SKM-1 treated with dmso at 0.1 percent for 144 hours (cell line): ENCODE measurements at regions not wholly inside any gene's neighbourhood (a gene's known extent, or its start where the extent isn't known, plus 50 kb on each side); places are given as distances from the start of the nearest gene placed in this dataset.
"Not testable (repeated sequence)": the region's sequence is repeated elsewhere in the genome, so short reads cannot be mapped to it uniquely, and the experiment has no call there.

Experiments used
- DNase-seq: peaks from one replicate; lab custom pipeline; 2025; ENCODE audit not compliant: unreplicated experiment; lab: John Stamatoyannopoulos, UW

GRCh38 chr3:110575702-110576101 is 495.9 kb upstream of the NECTIN3 start:
- DNase-seq = no peak

DNA sequence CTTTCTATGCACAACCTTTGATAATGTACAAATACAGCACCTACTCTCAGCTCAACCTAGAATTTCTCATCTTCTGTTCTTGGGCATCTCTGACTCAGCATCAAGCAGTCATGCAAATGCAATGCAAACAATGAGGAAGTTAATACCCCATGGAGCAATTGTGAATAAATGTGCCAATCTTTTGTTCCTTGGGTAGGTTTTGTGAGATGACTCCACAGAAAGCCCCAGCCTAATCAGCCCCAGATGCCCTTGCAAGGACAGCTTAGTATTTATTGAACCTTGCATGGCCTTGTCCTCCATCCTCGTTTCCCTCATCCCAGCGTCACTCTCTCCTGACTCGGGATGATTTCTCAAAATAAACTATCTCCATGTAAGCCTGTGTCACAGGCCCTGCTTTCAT is 494.7 kb upstream of the NECTIN3 start:
- DNase-seq = no peak

DNA sequence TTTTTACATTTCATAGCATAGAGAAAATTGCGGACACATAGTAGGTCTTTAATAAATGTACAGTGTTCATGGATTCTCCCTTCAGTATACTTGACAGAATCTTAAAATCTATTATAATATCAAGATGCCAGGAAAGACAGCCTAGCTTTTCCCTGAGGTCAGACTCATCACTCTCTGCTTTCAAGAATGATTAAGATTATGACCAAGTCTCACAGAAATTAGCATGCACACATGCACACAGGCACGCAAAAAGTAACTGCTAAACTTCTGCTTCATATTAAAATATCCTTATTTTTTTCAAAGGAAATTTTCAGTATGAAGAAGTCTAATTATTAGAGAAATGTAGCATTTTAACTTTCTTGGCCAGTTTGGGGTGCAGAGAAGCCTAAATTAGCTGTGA is 493.8 kb upstream of the NECTIN3 start:
- no peak for DNase-seq

DNA sequence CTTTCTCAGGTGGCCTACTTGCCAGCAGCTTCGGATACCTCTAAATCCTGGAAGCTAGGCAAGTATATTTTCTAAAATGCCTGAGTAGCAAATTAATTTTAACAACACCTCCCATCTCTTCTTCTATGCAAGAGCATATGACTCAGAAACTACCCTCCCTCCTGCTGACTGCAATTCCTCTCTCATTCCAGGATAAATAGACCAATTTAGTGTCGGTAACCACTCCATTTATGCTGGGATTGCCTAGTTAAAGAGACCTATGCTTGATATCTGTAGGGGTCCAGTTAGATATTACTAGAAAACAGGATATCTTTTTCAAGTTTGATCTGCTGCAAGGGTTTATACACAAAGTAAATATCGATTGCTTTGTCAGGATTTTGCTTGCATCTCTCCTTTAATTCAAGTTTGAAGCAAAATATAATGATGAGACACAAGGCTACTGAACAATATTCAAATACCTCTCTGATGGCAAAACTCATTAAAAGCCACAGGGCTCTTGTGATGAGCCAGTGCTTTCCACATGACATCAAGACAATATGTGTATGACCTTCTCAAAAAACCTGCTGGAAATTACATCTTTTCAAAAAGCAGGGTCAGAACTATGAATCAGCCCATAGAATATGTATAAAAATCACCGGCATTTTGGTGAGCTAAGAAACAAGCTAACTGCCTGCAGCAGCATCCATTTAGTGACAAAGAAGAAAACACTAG is 491.6 kb upstream of the NECTIN3 start:
- DNase-seq = no peak

- no peak for DNase-seq
These were observed 488.2 kb upstream of the NECTIN3 start for GRCh38 chr3:110583373-110583935.

DNA sequence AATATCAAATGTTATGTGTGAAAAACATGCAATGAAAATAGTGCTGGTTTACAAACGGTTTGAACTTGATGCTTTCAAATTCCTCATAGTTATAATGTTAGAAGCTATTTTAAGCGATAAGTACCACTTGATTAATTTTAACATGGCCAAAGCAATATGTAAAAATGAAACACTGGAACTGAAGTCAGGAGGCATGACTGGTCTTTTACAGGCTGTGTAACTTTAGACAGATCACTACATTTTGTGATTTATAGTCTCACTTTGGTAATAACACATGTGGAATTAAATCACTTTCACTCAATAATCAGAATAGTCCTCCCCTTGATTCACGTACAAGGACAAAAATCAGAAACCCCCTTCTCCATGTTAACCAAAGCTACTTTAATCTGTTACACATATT is 482.7 kb upstream of the NECTIN3 start:
- no peak for DNase-seq

GRCh38 chr3:110589341-110589740 is 482.3 kb upstream of the NECTIN3 start:
- no peak for DNase-seq

DNA sequence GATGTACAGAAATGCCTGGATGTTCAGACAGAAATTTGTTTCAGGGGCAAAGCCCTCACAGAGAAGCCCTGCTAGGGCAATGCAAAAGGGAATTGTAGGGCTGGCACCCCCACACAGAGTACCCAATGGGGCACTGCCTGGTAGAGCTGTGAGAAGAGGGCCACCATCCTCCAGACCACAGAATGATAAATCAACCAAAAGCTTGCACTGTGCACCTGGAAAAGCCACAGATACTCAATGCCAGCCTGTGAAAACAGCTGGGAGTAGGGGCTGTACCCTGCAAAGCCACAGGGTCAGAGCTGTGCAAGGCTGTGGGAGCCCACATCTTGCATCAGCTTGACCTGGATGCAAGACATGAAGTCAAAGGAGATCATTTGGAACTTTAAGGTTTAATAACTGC is 477.9 kb upstream of the NECTIN3 start:
- DNase-seq = no peak

- DNase-seq = no peak
These were observed 472.6 kb upstream of the NECTIN3 start for GRCh38 chr3:110598847-110599490.

GRCh38 chr3:110608566-110608965 is 463.1 kb upstream of the NECTIN3 start:
- DNase-seq = no peak

DNA sequence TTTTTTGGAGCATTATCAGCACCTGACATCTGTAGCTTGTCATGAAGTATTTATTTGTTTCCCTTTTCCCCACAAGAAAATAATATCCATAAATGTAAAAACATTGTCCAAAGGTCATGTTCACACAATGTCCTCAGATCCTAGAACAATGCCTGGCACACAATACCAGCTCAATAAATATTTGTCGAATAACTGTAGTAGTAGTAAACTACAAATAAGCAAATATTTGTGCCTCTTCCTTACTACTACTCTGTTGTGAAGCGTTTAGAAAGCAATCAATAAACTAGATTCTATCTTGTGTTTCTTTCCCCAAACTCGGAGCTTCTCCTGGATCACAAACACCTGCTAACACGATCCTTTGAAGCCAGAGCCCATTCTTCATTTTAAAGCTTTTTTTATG is 459.6 kb upstream of the NECTIN3 start:
- DNase-seq = no peak

DNA sequence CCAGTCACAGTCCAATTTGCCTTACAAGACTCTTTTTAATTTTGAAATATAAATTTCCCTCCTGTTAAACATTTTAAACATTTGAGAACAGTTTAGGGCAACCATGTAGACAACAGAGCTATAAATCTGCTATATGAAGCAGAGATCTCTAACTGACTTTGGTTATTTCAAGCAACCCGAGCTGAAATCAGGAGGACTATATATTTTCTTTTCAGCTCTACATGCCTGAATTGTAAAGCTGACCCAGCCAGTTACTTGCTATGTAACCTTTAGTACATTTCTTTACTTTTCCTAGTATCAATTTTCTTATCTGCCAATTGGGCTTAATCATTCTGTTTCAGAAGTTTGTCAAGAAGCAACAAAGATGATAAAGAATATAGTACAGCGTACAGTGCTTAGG is 457.4 kb upstream of the NECTIN3 start:
- DNase-seq = no peak

DNA sequence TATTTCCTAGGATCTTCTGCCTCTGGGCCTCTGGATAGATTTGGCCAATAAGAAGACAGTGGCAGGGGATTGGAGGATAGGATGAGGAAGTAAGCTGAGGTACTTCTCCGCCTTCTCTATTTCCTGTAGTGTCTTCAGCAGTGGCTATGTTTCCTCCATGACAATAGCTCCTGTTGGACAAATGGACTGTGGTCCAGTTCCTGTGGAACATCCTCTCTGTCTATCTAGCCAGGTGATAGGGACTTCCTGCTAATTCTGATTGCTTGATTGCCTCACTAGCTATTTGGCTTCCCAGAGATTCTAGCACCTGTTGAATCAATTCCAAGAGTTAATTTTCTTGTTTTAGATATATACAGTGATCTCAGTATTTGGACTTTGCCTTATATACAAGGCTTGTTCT is 456.2 kb upstream of the NECTIN3 start:
- DNase-seq = no peak

DNA sequence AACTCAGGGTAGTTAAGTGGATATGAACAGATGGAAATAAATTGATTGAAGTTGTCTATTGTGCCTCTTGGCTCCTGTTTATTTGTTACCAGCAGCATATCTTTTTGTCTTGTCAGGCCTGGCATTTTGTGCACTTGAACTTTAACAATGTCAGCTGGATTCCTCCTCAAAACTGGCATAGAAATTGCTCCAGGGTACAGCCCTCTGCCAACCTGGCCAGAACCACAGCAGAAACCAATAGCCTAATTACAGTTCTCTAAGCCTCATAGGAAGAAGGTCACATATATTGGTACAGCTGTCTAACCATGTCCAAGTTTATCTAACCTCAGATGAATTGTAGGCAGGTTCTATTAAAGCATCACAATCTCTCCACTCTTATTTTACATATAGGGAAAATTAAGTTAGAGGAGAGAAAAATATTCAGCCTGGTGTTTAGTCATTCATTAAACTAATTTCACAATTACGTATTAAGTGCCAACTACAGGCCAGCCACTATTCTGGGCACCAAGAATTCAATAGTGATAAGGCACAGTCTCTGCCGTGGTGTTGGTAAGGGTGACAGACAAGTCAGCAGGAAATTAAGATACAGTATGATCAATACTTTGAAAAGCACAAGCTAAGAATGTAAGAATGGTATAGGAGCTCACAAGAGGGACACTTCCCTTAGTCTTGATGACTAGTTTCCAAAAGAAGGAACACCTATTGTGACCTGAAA is 452.9 kb upstream of the NECTIN3 start:
- no peak for DNase-seq

- DNase-seq = no peak
These were observed 451.5 kb upstream of the NECTIN3 start for GRCh38 chr3:110620118-110620517.

DNA sequence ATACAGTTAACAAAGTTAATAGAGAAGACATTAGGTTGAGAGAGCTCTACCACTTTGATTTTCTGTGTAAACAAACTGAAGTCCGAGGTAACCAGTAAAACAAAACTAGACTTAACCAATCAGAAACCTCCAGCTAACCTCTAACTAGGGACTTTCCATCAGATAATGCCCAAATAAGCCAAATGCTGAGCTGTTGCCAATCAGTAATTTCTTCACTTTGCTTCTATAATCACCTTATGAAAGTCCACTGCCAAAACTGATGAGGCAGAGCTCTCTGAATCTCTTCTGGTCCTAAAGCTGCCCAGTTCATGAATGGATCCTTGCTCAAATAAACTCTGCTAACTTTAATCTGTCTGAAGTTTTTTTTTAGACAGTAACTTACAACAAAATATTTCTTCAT is 448.0 kb upstream of the NECTIN3 start:
- DNase-seq = no peak

DNA sequence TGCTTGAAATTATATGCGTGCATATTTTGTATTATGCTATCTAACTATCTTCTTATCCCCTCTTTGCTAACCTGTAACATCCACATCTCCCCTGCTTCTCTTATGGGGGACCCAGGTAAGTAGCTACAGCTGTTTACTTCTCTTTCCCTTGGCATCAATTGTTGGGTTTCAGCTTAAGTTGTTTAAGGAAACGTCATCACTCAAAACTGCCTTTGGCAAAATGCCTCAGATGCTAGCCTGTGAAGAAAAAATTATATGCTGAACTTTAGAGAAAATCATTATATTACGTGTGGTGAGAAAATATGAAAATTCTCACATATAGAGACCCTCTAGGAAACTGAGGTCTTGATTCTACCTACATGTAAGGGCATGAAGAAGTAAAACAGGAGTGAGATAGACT is 447.0 kb upstream of the NECTIN3 start:
- DNase-seq = no peak

GRCh38 chr3:110625201-110625747 is 446.3 kb upstream of the NECTIN3 start:
- DNase-seq = no peak

GRCh38 chr3:110626652-110627111 is 444.9 kb upstream of the NECTIN3 start:
- not testable (repeated sequence) for DNase-seq

DNA sequence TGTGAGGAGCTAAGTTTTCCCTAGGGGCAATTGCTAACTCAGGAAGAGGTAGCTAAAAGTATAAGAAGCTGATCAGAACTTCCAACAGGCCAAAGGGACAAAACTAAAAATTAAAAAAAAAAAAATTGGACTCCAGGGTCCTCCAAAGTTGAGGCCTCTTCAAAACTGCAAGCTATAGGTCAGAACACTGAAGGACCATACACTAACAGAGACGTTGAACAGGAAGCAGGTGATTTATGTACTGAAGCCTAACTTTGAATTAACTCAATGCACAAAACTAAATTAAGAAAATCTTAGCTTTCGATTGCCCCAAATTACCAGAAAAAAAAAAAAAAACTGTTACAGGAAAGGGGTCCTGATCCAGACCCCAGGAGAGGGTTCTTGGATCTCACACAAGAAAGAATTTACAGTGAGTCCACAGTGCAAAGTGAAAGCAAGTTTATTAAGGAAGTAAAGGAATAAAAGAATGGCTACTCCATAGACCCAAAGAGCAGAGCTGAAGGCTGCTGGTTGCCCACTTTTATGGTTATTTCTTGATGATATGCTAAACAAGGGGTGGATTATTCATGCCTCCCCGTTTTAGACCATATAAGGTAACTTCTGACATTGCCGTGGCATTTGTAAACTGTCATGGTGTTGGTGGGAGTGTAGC is 442.8 kb upstream of the NECTIN3 start:
- DNase-seq = no peak

DNA sequence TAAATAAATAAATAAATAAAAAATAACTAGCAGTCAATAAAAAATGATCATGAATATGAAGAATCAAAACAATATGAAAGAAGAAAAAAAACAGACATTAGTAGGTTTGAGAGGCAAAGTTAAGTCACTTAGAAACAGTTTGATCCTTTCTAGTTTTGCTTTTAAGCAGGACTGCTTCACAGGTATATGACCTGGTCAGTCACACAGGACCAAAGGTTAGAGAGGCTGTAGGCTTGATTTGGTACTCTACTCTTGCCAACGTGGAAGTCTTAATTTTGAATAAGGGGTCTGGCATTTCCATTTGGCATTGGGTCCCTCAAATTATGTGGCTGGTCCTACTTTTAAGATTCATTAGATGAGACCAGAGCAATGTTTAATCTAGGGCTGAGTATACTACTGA is 441.7 kb upstream of the NECTIN3 start:
- no peak for DNase-seq
